Osteoblast (primary cell): ENCODE measurements at regions not wholly inside any gene's neighbourhood (a gene's known extent, or its start where the extent isn't known, plus 50 kb on each side); places are given as distances from the start of the nearest gene placed in this dataset.

Experiments used
- DNase-seq: peaks from one replicate; pipeline ENCODE4 v3.0.0; 2011; ENCODE audit warnings: low spot score, mixed read lengths; ENCODE audit not compliant: insufficient read length; ENCODE audit errors: missing footprints
- H2AFZ ChIP-seq: 2 replicates; pipeline ENCODE4 v1.6.0; 2011; ENCODE audit warnings: mild to moderate bottlenecking, low read length
- H3K27ac ChIP-seq: 2 replicates; pipeline ENCODE4 v1.5.1; 2011; ENCODE audit warnings: mild to moderate bottlenecking, low read depth, low read length, moderate library complexity
- H3K27me3 ChIP-seq: 2 replicates; pipeline ENCODE4 v1.6.0; 2012; ENCODE audit warnings: mild to moderate bottlenecking, control low read depth, inconsistent platforms, low read length, moderate library complexity; ENCODE audit not compliant: insufficient read depth
- H3K36me3 ChIP-seq: 2 replicates; pipeline ENCODE4 v1.5.1; 2011; ENCODE audit warnings: mild to moderate bottlenecking, low read length, control low read depth, moderate library complexity; ENCODE audit not compliant: insufficient read depth
- H3K4me1 ChIP-seq: 2 replicates; pipeline ENCODE4 v1.5.1; 2011; ENCODE audit warnings: mild to moderate bottlenecking, low read length, control low read depth, moderate library complexity; ENCODE audit not compliant: insufficient read depth
- H3K4me2 ChIP-seq: 2 replicates; pipeline ENCODE4 v1.6.0; 2011; ENCODE audit warnings: mild to moderate bottlenecking, low read length; ENCODE audit not compliant: insufficient read depth
- H3K4me3 ChIP-seq: fragments of 200-600 bp; sonication (generic); 3 replicates; pipeline ENCODE4 v1.5.1; 2012; ENCODE audit warnings: mild to moderate bottlenecking, low read length, inconsistent platforms; ENCODE audit not compliant: insufficient read depth
- H3K79me2 ChIP-seq: 2 replicates; pipeline ENCODE4 v1.6.0; 2012; ENCODE audit warnings: mild to moderate bottlenecking, low read length, control low read depth, inconsistent platforms; ENCODE audit not compliant: insufficient read depth
- H3K9me3 ChIP-seq: 2 replicates; pipeline ENCODE4 v1.5.1; 2011; ENCODE audit warnings: low read depth, low read length, control low read depth
- H4K20me1 ChIP-seq: 2 replicates; pipeline ENCODE4 v1.6.0; 2012; ENCODE audit warnings: mild to moderate bottlenecking, low read length, control low read depth; ENCODE audit not compliant: insufficient read depth
- TF ChIP-seq, protein P1 (sequence below): IDR thresholded peaks from 2 replicates; pipeline ENCODE4 v1.5.1; 2011; ENCODE audit warnings: mild to moderate bottlenecking, low read depth, low read length, moderate library complexity; ENCODE audit errors: extremely low read depth

DNA sequence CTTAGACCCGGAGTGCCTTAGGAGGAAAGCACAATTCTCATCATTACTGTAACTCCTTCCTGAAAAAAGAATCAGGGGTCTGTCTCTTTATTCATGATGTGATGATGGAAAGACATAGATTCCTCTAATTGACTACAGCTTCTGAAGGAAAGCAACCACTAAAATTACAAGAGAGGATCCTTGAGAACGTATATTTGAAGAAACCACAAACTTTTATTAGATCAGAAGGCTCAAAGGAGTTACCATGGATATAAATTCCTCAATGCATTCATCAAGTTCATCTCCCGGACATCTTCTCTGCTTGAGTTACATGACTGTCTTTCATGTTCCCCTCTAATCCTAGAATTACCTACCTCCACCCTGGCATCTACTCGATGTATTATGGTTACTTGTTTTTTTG is 104.1 kb upstream of the PAPPA start:
- Histone ChIP-seq H3K27me3 (no peaks in the 10 kb centered on the region), H3K4me3 (no peak overlapping the region), H3K4me2 (no peak overlapping the region), H3K9me3 (no peaks in the 10 kb centered on the region), H4K20me1 (no peaks in the 10 kb centered on the region), H3K36me3 (no peaks in the 10 kb centered on the region), H3K4me1 (no peaks in the 10 kb centered on the region), H3K79me2 (no peaks in the 10 kb centered on the region), H2AFZ (no peak overlapping the region), H3K27ac (no peak overlapping the region)
- TF ChIP-seq, protein P1, sequence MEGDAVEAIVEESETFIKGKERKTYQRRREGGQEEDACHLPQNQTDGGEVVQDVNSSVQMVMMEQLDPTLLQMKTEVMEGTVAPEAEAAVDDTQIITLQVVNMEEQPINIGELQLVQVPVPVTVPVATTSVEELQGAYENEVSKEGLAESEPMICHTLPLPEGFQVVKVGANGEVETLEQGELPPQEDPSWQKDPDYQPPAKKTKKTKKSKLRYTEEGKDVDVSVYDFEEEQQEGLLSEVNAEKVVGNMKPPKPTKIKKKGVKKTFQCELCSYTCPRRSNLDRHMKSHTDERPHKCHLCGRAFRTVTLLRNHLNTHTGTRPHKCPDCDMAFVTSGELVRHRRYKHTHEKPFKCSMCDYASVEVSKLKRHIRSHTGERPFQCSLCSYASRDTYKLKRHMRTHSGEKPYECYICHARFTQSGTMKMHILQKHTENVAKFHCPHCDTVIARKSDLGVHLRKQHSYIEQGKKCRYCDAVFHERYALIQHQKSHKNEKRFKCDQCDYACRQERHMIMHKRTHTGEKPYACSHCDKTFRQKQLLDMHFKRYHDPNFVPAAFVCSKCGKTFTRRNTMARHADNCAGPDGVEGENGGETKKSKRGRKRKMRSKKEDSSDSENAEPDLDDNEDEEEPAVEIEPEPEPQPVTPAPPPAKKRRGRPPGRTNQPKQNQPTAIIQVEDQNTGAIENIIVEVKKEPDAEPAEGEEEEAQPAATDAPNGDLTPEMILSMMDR = no peak
- no peak for DNase-seq

DNA sequence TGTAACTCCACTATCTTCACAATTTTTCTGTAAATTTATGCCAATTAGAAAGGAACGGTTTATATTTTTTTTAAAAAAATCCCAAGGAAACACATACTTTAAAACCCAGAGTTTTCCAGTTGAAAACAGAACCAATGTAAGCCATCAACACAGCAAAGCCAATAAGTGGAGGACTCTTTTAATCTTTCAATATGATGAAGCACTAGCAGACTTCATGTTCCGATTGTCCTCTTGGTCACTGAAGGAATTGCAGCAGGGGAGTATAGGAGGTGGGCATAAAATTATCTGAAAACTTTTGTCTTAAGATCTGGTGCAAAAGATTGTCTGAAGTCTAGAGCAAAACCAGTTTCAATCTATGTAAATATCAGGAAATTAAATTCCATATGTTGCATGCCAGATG is 102.1 kb upstream of the PAPPA start:
- H3K4me3 ChIP-seq = no peak overlapping the region
- H3K27ac ChIP-seq = no peak overlapping the region
- no peaks in the 10 kb centered on the region for H4K20me1 ChIP-seq
- H3K27me3 ChIP-seq = no peaks in the 10 kb centered on the region
- H3K4me1 ChIP-seq = no peaks in the 10 kb centered on the region
- no peak for DNase-seq
- H3K9me3 ChIP-seq = no peaks in the 10 kb centered on the region
- H3K4me2 ChIP-seq = no peak overlapping the region
- TF ChIP-seq, protein P1 = no peak
- H3K36me3 ChIP-seq = no peaks in the 10 kb centered on the region
- no peaks in the 10 kb centered on the region for H3K79me2 ChIP-seq
- no peak overlapping the region for H2AFZ ChIP-seq

DNA sequence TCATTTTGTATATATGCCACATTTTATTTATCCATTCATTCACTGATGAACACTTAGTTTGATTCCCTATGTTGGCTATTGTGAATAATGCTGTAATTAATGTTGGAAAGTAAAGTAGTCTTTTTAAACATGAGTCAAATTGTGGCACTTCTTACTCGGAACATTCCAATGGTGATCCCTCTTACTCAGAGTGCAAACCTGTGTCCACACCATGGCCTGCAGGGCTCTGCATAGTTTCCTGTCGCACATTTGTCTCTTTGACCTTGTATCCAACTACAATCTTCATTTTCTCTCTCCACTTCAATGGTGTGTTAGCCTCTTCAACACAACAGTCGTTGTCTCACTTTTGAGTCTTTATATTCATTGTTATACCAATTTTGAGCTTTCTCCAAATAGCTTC is 98.1 kb upstream of the PAPPA start:
- Histone ChIP-seq H3K9me3 (no peaks in the 10 kb centered on the region), H4K20me1 (no peaks in the 10 kb centered on the region), H3K79me2 (no peaks in the 10 kb centered on the region), H3K4me3 (no peak overlapping the region), H3K36me3 (no peaks in the 10 kb centered on the region), H3K27ac (no peak overlapping the region), H3K4me1 (peaks cover 10% of the 10 kb centered on the region), H3K4me2 (no peak overlapping the region), H3K27me3 (no peaks in the 10 kb centered on the region), H2AFZ (no peak overlapping the region)
- no peak for DNase-seq
- TF ChIP-seq, protein P1 = no peak

DNA sequence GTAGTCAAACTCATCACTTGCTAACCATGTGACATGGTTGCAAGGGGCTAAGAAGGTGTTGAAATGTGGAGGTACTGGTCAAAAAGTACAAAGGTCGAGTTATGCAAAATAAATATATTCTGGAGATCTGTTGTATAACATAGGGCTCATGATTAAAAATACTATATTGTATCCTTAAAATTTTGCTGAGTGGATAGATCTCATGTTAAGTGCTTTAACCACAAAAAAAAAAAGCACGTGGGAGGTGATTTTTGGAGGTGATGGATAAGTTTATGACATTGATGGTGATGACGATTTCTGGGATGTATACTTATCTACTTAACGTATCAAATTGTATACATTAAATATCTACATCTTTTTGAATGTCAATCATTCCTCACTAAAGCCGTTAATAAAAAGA is 96.2 kb upstream of the PAPPA start:
- DNase-seq = no peak
- TF ChIP-seq, protein P1 = no peak

More for the DNA sequence above, 96.2 kb upstream of the PAPPA start:
- Histone ChIP-seq H3K4me1 (peaks cover 10% of the 10 kb centered on the region), H3K9me3 (no peaks in the 10 kb centered on the region), H3K79me2 (no peaks in the 10 kb centered on the region), H3K27ac (no peak overlapping the region), H3K4me2 (no peak overlapping the region), H3K27me3 (no peaks in the 10 kb centered on the region), H3K4me3 (no peak overlapping the region), H4K20me1 (no peaks in the 10 kb centered on the region), H3K36me3 (no peaks in the 10 kb centered on the region), H2AFZ (no peak overlapping the region)
